GM10248 (cell line): ENCODE measurements at regions not wholly inside any gene's neighbourhood (a gene's known extent, or its start where the extent isn't known, plus 50 kb on each side); places are given as distances from the start of the nearest gene placed in this dataset.

Experiments used
- CTCF ChIA-PET: fragments of 300-600 bp; sonication (Branson Sonifier 250); formaldehyde crosslinking; extraction: SDS; loops from one replicate; lab custom pipeline; 2021; ENCODE audit warnings: antibody characterized with exemption; lab: Yijun Ruan, JAX
- POLR2A ChIA-PET: fragments of 350-650 bp; sonication (Branson Sonifier 250); formaldehyde crosslinking; extraction: SDS; loops from one replicate; lab custom pipeline; 2020; ENCODE audit warnings: antibody characterized with exemption; lab: Yijun Ruan, JAX
- DNase-seq: peaks from one replicate; pipeline ENCODE4 v3.0.0; 2012; ENCODE audit errors: extremely low spot score
- TF ChIP-seq, protein P1 (sequence below): IDR thresholded peaks from 2 replicates; pipeline ENCODE4 v1.5.1; 2012; ENCODE audit warnings: mild to moderate bottlenecking, low read depth; ENCODE audit errors: extremely low read depth, missing control alignments, control extremely low read depth

DNA sequence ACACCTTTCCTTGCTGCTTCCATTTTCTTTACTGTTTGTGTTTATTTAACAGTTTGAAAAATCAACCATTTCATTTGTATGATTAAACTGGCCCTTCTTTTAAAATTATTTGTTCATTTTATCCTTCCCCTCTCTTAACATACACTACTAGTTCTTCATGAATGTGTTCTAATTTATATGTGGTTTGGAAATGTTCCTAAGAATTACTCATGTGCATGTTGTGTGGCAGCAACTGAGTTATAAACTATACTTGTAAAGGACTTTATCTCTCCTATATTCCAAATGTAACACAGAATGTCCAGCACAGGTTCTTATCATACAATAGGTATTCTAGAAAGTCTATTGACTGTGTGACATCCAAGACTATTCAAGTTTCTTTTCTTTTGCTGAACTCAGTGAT, 358.2 kb upstream of the MEF2C start:
- TF ChIP-seq, protein P1, sequence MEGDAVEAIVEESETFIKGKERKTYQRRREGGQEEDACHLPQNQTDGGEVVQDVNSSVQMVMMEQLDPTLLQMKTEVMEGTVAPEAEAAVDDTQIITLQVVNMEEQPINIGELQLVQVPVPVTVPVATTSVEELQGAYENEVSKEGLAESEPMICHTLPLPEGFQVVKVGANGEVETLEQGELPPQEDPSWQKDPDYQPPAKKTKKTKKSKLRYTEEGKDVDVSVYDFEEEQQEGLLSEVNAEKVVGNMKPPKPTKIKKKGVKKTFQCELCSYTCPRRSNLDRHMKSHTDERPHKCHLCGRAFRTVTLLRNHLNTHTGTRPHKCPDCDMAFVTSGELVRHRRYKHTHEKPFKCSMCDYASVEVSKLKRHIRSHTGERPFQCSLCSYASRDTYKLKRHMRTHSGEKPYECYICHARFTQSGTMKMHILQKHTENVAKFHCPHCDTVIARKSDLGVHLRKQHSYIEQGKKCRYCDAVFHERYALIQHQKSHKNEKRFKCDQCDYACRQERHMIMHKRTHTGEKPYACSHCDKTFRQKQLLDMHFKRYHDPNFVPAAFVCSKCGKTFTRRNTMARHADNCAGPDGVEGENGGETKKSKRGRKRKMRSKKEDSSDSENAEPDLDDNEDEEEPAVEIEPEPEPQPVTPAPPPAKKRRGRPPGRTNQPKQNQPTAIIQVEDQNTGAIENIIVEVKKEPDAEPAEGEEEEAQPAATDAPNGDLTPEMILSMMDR, result no peak
- no peak for DNase-seq
- CTCF ChIA-PET, result interaction anchor here (1.0 kb wide), 1 partner anchor 13 kb away, joined by 3 read pairs; no protein-coding TSS in a partner anchor
- POLR2A ChIA-PET, result no interaction called here

DNA sequence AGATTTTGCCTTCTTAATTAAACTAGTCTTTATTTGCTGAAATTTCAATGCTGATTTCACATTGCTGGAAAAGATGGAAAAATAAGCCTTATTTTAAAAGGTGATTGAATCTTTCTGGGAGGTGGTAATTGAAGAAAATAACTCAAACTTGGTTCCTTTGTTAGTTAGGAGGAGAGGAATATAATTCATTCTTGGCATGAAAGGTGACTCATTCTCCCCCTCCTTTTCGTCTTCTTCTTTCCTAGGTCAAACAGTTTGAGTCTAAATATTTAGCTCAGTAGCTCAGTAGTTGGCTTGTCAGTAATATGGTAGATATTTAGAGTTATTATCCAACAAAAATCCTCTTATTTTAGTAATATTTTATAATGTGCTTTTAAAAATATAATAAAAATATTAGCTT, 353.9 kb upstream of the MEF2C start:
- no peak for DNase-seq
- CTCF ChIA-PET, result no interaction called here
- POLR2A ChIA-PET, result no interaction called here
- TF ChIP-seq, protein P1, result no peak

DNA sequence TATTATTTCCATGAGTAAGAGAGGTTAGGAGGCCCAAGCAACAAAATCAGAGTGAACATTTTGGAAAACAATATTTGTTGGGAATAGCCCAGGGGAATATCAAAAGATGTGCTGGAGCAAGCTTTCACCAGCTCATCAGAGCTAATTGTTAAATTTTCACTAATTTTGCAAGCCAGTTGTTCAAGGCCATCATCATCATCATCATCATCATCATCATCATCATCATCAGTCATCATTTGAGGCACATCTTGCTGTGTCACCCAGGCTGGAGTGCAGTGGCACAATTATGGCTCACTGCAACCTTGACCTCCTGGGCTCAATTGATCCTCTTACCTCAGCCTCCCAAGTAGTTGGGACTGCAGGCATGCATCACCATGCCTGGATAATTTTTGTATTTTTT, 350.5 kb upstream of the MEF2C start:
- CTCF ChIA-PET, result interaction anchor here (1.0 to 4.1 kb wide), 5 partner anchors 11 to 502 kb away, joined by 3 to 20 read pairs (median 5); no protein-coding TSS in a partner anchor

DNA sequence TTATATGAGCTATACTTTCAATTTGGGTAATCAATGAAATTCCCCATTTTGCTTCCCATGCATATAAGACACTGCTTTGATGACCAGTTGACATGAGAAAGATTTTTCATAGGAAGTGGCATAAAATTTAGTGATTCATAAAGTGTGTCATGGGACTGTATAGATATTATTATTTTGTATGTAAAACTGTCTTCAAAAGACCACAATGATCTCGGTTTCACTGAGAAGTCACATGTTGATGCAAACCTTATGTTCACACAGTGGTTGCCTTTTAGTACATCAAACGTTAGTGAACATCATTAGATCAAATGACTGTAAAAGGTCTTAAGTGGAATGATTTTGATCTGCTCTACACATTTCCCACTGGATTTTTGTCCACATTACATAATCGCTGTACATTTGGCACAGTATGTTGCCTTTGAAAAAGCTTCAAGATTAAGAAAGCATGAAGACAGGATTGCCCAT, 349.2 kb upstream of the MEF2C start:
- ChIA-PET CTCF (interaction anchor here (1.1 to 4.1 kb wide), 10 partner anchors 11 to 695 kb away, joined by 3 to 20 read pairs (median 4); no protein-coding TSS in a partner anchor), POLR2A (interaction anchor here (1.0 to 1.4 kb wide), 3 partner anchors 39 to 167 kb away, joined by 3 to 4 read pairs (median 3); no protein-coding TSS in a partner anchor)
- DNase-seq, result peak; percentile 34
- TF ChIP-seq, protein P1, result no peak

More for the DNA sequence above, 350.5 kb upstream of the MEF2C start:
- DNase-seq, result no peak
- POLR2A ChIA-PET, result interaction anchor here (1.4 kb wide), 1 partner anchor 39 kb away, joined by 3 read pairs; no protein-coding TSS in a partner anchor
- TF ChIP-seq, protein P1, result no peak

DNA sequence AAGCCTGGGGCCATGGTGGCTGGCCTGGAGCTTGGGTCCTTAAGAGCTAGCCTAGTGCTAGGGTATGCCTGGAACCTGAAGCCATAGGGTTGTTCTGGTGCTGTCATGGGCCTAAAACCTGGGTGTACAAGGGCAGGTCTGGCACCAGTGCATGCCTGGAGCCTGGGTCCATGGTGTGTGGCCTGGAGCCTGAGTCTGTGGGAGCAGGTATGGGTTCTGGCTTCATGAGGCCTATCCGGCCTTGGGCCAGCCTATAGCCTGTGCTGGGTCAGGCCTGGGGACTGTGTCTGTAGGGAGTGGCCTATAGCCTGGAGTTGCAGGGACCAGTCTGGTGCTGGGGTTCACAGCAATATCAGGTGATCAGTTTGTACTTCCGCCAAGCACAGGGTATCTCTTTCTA, 347.2 kb upstream of the MEF2C start:
- POLR2A ChIA-PET, result no interaction called here
- DNase-seq, result no peak
- TF ChIP-seq, protein P1, result no peak
- CTCF ChIA-PET, result interaction anchor here (1.0 to 2.2 kb wide), 7 partner anchors 9 to 502 kb away, joined by 3 to 8 read pairs (median 3); no protein-coding TSS in a partner anchor

DNA sequence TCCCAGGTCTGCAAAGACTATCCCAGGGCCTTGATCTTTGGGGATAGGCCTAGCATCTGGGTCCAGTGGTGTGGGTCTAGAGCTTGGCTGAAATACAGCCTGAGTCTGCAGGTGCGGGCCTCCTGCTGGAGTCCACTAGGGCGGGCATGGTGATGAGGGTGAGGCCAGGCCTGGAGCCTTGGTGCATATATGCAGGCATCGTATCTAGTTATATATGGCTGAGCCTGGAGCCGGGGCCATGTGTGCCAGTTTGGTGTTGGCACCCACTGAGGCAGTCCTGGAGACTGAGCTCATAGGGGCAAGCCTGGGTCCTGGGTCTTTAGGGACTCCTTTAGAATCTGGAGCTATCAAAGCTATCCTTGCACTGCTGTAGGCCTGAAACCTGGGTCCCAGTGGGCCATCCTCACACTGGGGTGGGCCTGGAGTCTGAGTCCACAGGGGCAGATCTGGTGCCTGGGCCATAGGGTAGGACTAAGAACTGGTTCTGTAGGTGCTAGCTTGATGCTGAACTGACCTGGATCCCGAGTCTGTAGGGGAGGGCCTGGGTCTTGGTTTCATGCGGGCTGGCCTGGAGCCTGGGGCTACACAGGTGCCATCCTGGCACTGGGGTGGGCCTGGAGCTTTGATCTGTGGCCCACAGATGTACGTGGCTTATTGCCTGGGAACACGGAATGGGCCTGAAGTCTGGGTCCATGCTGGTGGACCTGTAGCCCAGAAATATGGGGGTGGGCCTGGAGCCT, 346.5 kb upstream of the MEF2C start:
- no peak for DNase-seq
- CTCF ChIA-PET, result interaction anchor here (0.8 to 2.2 kb wide), 5 partner anchors 15 to 502 kb away, joined by 3 to 7 read pairs (median 3); no protein-coding TSS in a partner anchor
- POLR2A ChIA-PET, result no interaction called here
- TF ChIP-seq, protein P1, result no peak
